Nephron progenitor cell (in vitro differentiated cells): ENCODE measurements at regions not wholly inside any gene's neighbourhood (a gene's known extent, or its start where the extent isn't known, plus 50 kb on each side); places are given as distances from the start of the nearest gene placed in this dataset.
A peak's percentile ranks its signal among the peaks of the same experiment; 100 is the strongest.

Experiments
- DNase-seq: peaks from one replicate; pipeline ENCODE4 v3.0.0; 2021
- H3K27ac Mint-ChIP-seq: 2 replicates; pipeline ENCODE4 v1.8.0; 2021; ENCODE audit warnings: mild to moderate bottlenecking, moderate library complexity, mixed read lengths
- H3K27me3 Mint-ChIP-seq: 2 replicates; pipeline ENCODE4 v1.8.0; 2021; ENCODE audit warnings: mild to moderate bottlenecking, low read depth, mixed read lengths; ENCODE audit not compliant: poor library complexity
- H3K36me3 Mint-ChIP-seq: 2 replicates; pipeline ENCODE4 v1.8.0; 2021; ENCODE audit warnings: low read depth, mixed read lengths
- H3K4me1 Mint-ChIP-seq: 2 replicates; pipeline ENCODE4 v1.8.0; 2021; ENCODE audit warnings: mixed read lengths
- H3K4me3 Mint-ChIP-seq: 2 replicates; pipeline ENCODE4 v1.8.0; 2021; ENCODE audit warnings: mild to moderate bottlenecking, moderate library complexity, mixed read lengths
- H3K9me3 Mint-ChIP-seq: 2 replicates; pipeline ENCODE4 v1.8.0; 2021; ENCODE audit warnings: mild to moderate bottlenecking, moderate library complexity, mixed read lengths
- CTCF ChIP-seq: fragments of 200-600 bp; sonication (generic); IDR thresholded peaks from 2 replicates; pipeline ENCODE4 v1.5.0; 2021; ENCODE audit warnings: antibody characterized with exemption

DNA sequence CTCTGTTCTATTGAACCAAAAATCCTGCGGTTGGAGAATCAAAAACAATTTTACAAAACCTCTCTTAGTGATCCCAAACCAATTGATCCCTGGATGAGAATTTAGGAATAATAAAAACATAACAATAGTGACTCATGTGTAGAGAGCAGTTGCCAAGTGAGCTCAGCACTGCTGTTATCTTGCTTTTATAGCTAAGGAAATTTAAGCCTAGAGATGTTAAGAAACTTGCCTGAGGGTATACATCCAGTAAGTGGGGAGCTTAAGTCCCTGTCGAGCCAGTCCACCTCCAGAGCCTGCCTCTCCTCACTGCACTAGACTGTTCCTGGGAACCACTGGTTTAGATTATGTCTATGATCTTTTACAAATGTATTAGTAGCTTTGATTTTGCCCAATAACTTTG is 358.4 kb upstream of the LMCD1 start:
- H3K27me3 Mint-ChIP-seq = peaks cover 2% of the 10 kb centered on the region
- H3K27ac Mint-ChIP-seq = peak overlapping the region; percentile 34
- H3K4me3 Mint-ChIP-seq = no peak overlapping the region
- H3K4me1 Mint-ChIP-seq = peaks cover 5% of the 10 kb centered on the region
- DNase-seq = no peak
- H3K9me3 Mint-ChIP-seq = peaks cover 8% of the 10 kb centered on the region
- no peaks in the 10 kb centered on the region for H3K36me3 Mint-ChIP-seq
- no peak for TF ChIP-seq CTCF

- no peak for DNase-seq
- Mint-ChIP-seq H3K4me3 (no peak overlapping the region), H3K9me3 (peaks cover 8% of the 10 kb centered on the region), H3K27ac (no peak overlapping the region), H3K4me1 (peaks cover 5% of the 10 kb centered on the region), H3K27me3 (no peaks in the 10 kb centered on the region), H3K36me3 (no peaks in the 10 kb centered on the region)
- no peak for TF ChIP-seq CTCF
These were observed 356.0 kb upstream of the LMCD1 start for GRCh38 chr3:8145661-8146060.

- Mint-ChIP-seq H3K4me1 (peaks cover 5% of the 10 kb centered on the region), H3K9me3 (no peaks in the 10 kb centered on the region), H3K36me3 (no peaks in the 10 kb centered on the region), H3K27me3 (no peaks in the 10 kb centered on the region), H3K27ac (no peak overlapping the region), H3K4me3 (no peak overlapping the region)
- no peak for TF ChIP-seq CTCF
- DNase-seq = no peak
These were observed 353.9 kb upstream of the LMCD1 start for GRCh38 chr3:8147711-8148110.

DNA sequence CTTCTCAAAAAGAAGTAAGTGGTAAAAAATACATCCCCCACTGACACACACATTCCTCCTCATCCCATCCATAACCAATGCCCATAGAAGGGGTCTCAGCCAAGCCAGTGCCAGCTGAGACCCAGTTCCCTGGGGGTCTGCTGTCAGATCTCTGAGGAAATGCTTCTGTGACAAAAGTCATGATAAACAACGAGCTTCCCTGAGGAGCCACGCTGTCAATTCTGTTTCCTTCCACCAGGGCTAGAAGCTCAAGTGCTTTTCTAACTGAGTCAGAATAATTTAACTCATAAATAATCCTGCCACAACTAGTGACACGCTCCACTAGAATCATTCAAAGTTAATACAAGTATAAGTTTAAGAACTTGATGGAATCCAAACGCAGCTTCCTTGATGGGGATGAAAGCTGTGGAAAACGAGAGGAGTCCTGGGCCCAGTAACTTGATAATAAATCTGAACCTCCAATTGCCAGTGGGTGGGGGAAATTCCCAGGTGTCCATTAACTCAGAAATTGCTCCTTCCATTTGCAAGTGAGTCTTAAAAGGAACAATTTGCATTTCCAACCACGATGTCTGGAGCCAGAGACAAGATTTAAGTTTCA is 348.7 kb upstream of the LMCD1 start:
- Mint-ChIP-seq H3K36me3 (no peaks in the 10 kb centered on the region), H3K4me1 (no peaks in the 10 kb centered on the region), H3K27ac (no peak overlapping the region), H3K4me3 (no peak overlapping the region), H3K27me3 (no peaks in the 10 kb centered on the region), H3K9me3 (no peaks in the 10 kb centered on the region)
- DNase-seq = no peak
- TF ChIP-seq CTCF = peak; percentile 9

DNA sequence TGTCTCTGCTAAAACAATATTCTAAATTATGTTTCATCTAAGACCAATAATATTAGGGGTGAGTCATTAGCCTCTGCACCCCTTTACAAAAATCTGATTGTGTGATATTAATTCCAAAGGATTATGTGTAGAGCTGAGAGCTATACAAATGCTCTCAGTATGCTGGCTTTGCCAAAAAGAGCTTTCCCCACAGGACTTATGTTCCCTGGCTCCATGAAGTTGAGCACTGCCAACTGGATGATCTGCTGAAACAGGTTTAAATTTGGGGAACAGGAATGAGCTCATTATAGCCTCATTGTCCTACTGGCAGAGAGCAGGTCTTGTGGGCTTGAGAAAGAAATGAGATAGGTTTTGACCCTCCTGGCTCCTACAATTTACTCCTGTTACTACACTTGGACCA is 347.8 kb upstream of the LMCD1 start:
- Mint-ChIP-seq H3K27ac (peak overlapping the region; percentile 32), H3K9me3 (no peaks in the 10 kb centered on the region)
- no peak for DNase-seq

More for the DNA sequence above, 347.8 kb upstream of the LMCD1 start:
- no peak for TF ChIP-seq CTCF
- Mint-ChIP-seq H3K4me3 (no peak overlapping the region), H3K27me3 (no peaks in the 10 kb centered on the region), H3K36me3 (no peaks in the 10 kb centered on the region), H3K4me1 (no peaks in the 10 kb centered on the region)
